Neural progenitor cell (in vitro differentiated cells): ENCODE measurements at regions not wholly inside any gene's neighbourhood (a gene's known extent, or its start where the extent isn't known, plus 50 kb on each side); places are given as distances from the start of the nearest gene placed in this dataset.

Source experiments
- DNase-seq: peaks from one replicate; pipeline ENCODE4 v3.0.0-alpha.2; 2016; ENCODE audit warnings: low spot score
- H2AFZ ChIP-seq: fragments of 200-600 bp; sonication (generic); replicated peaks from 2 replicates; pipeline ENCODE4 v1.6.1; 2016; ENCODE audit warnings: antibody characterized with exemption
- H3F3A ChIP-seq: fragments of 200-600 bp; sonication (generic); 2 replicates; pipeline ENCODE4 v1.6.1; 2016; ENCODE audit warnings: antibody characterized with exemption, low read depth
- H3K27ac ChIP-seq: fragments of 200-600 bp; sonication (generic); 2 replicates; pipeline ENCODE4 v1.5.1; 2016; ENCODE audit warnings: mild to moderate bottlenecking
- H3K27me3 ChIP-seq: fragments of 200-600 bp; sonication (generic); 2 replicates; pipeline ENCODE4 v1.6.1; 2016; ENCODE audit warnings: mild to moderate bottlenecking, moderate library complexity
- H3K36me3 ChIP-seq: fragments of 200-600 bp; sonication (generic); 2 replicates; pipeline ENCODE4 v1.5.1; 2016
- H3K4me1 ChIP-seq: fragments of 200-600 bp; sonication (generic); 2 replicates; pipeline ENCODE4 v1.6.1; 2016; ENCODE audit warnings: mixed run types
- H3K4me2 ChIP-seq: fragments of 200-600 bp; sonication (generic); 2 replicates; pipeline ENCODE4 v1.6.1; 2016
- H3K4me3 ChIP-seq: fragments of 200-600 bp; sonication (generic); 2 replicates; pipeline ENCODE4 v1.5.1; 2016
- H3K79me2 ChIP-seq: fragments of 200-600 bp; sonication (generic); 2 replicates; pipeline ENCODE4 v1.6.1; 2016; ENCODE audit warnings: low read depth
- H3K9ac ChIP-seq: fragments of 200-600 bp; sonication (generic); 2 replicates; pipeline ENCODE4 v1.6.1; 2016
- H3K9me3 ChIP-seq: fragments of 200-600 bp; sonication (generic); 2 replicates; pipeline ENCODE4 v1.5.1; 2016; ENCODE audit warnings: low read depth
- H4K20me1 ChIP-seq: fragments of 200-600 bp; sonication (generic); 2 replicates; pipeline ENCODE4 v1.6.1; 2016; ENCODE audit warnings: low read depth
- H3K27ac Mint-ChIP-seq: 3 replicates; pipeline ENCODE4 v1.8.0; 2021; ENCODE audit warnings: mixed read lengths
- H3K27me3 Mint-ChIP-seq: 2 replicates; pipeline ENCODE4 v1.8.0; 2022; ENCODE audit warnings: low read depth, mild to moderate bottlenecking, inconsistent platforms, moderate library complexity, mixed read lengths; ENCODE audit not compliant: insufficient read depth
- H3K36me3 Mint-ChIP-seq: 3 replicates; pipeline ENCODE4 v1.8.0; 2021; ENCODE audit warnings: mixed read lengths
- H3K4me1 Mint-ChIP-seq: 3 replicates; pipeline ENCODE4 v1.8.0; 2021; ENCODE audit warnings: mixed read lengths
- H3K4me3 Mint-ChIP-seq: 3 replicates; pipeline ENCODE4 v1.8.0; 2021; ENCODE audit warnings: mild to moderate bottlenecking, moderate library complexity, mixed read lengths
- H3K9me3 Mint-ChIP-seq: 3 replicates; pipeline ENCODE4 v1.8.0; 2020; ENCODE audit warnings: mixed read lengths
- CTCF ChIP-seq: fragments of 200-600 bp; sonication (generic); IDR thresholded peaks from 2 replicates; pipeline ENCODE4 v1.5.1; 2017; ENCODE audit warnings: antibody characterized with exemption, mild to moderate bottlenecking
- EZH2 ChIP-seq: fragments of 200-600 bp; sonication (generic); IDR thresholded peaks from 2 replicates; pipeline ENCODE4 v1.6.1; 2017; ENCODE audit warnings: antibody characterized with exemption, mild to moderate bottlenecking, moderate library complexity
- EZH2phosphoT487 ChIP-seq: fragments of 200-600 bp; sonication (generic); IDR thresholded peaks from 2 replicates; pipeline ENCODE4 v1.6.1; 2017; ENCODE audit warnings: antibody characterized with exemption

DNA sequence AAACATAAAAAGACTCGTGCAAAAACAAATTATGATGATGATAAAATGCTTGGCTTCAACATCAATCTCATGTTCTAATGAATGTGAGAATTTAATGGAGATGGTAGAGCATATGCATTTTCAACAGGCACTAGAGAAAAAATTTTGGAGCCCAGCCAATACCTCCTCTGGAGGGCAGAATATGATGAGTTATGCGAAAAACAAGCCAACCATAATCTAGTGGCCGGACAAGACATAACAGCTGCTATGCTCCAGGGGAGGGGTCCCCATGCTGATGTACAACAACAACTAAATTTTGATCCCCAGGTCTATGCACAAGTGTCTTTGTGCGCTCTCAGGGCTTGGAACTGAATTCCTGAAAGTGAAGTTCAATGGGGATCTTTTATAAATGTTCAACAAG, 1197.5 kb downstream of the LRFN5 start:
- Mint-ChIP-seq H3K27ac (no peak overlapping the region), H3K27me3 (no peaks in the 10 kb centered on the region), H3K4me3 (no peak overlapping the region), H3K36me3 (no peaks in the 10 kb centered on the region), H3K4me1 (no peaks in the 10 kb centered on the region), H3K9me3 (no peaks in the 10 kb centered on the region)
- Histone ChIP-seq H3K4me3 (no peak overlapping the region), H3K4me1 (no peaks in the 10 kb centered on the region), H3K4me2 (no peak overlapping the region), H3K27ac (no peak overlapping the region), H2AFZ (no peak overlapping the region), H3F3A (no peaks in the 10 kb centered on the region), H3K9ac (no peak overlapping the region), H3K27me3 (no peaks in the 10 kb centered on the region), H3K79me2 (no peaks in the 10 kb centered on the region), H3K36me3 (no peaks in the 10 kb centered on the region), H3K9me3 (no peaks in the 10 kb centered on the region), H4K20me1 (no peaks in the 10 kb centered on the region)
- DNase-seq: no peak
- TF ChIP-seq EZH2phosphoT487 (no peak), EZH2 (no peak), CTCF (no peak)

- H2AFZ ChIP-seq: no peak overlapping the region
- H3K27ac Mint-ChIP-seq: no peak overlapping the region
- H3K9me3 Mint-ChIP-seq: peaks cover 2% of the 10 kb centered on the region
- H3F3A ChIP-seq: no peaks in the 10 kb centered on the region
- no peaks in the 10 kb centered on the region for H3K27me3 Mint-ChIP-seq
- H3K4me3 Mint-ChIP-seq: no peak overlapping the region
- H3K9ac ChIP-seq: no peak overlapping the region
- H4K20me1 ChIP-seq: no peaks in the 10 kb centered on the region
- H3K27ac ChIP-seq: no peak overlapping the region
- DNase-seq: no peak
- H3K79me2 ChIP-seq: no peaks in the 10 kb centered on the region
- H3K27me3 ChIP-seq: no peaks in the 10 kb centered on the region
- no peaks in the 10 kb centered on the region for H3K36me3 Mint-ChIP-seq
- H3K4me1 Mint-ChIP-seq: no peaks in the 10 kb centered on the region
- H3K4me3 ChIP-seq: no peak overlapping the region
- no peak overlapping the region for H3K4me2 ChIP-seq
- no peaks in the 10 kb centered on the region for H3K36me3 ChIP-seq
- no peaks in the 10 kb centered on the region for H3K4me1 ChIP-seq
- H3K9me3 ChIP-seq: no peaks in the 10 kb centered on the region
- TF ChIP-seq CTCF (no peak), EZH2 (no peak)
Measured at GRCh38 chr14:42802346-42802745, 1195.7 kb downstream of the LRFN5 start.

- DNase-seq: no peak
- H3K4me2 ChIP-seq: no peak overlapping the region
- no peak overlapping the region for H3K9ac ChIP-seq
- no peaks in the 10 kb centered on the region for H3K36me3 ChIP-seq
- Mint-ChIP-seq H3K9me3 (no peaks in the 10 kb centered on the region), H3K4me3 (no peak overlapping the region), H3K27me3 (no peaks in the 10 kb centered on the region), H3K36me3 (no peaks in the 10 kb centered on the region), H3K4me1 (no peaks in the 10 kb centered on the region), H3K27ac (no peak overlapping the region)
- H4K20me1 ChIP-seq: no peaks in the 10 kb centered on the region
- no peak overlapping the region for H3K27ac ChIP-seq
- no peak for TF ChIP-seq CTCF
- TF ChIP-seq EZH2: no peak
- TF ChIP-seq EZH2phosphoT487: no peak
- no peak overlapping the region for H3K4me3 ChIP-seq
- H3K9me3 ChIP-seq: no peaks in the 10 kb centered on the region
- no peaks in the 10 kb centered on the region for H3F3A ChIP-seq
- no peaks in the 10 kb centered on the region for H3K27me3 ChIP-seq
- H3K4me1 ChIP-seq: no peaks in the 10 kb centered on the region
- no peaks in the 10 kb centered on the region for H3K79me2 ChIP-seq
- no peak overlapping the region for H2AFZ ChIP-seq
Measured at GRCh38 chr14:42792166-42792565, 1185.5 kb downstream of the LRFN5 start.

- peaks cover 9% of the 10 kb centered on the region for H3K9me3 Mint-ChIP-seq
- Histone ChIP-seq H3K27ac (no peak overlapping the region), H3K4me3 (no peak overlapping the region), H3K27me3 (no peaks in the 10 kb centered on the region), H3K36me3 (no peaks in the 10 kb centered on the region), H3F3A (no peaks in the 10 kb centered on the region), H3K9me3 (no peaks in the 10 kb centered on the region), H3K4me2 (no peak overlapping the region), H3K79me2 (no peaks in the 10 kb centered on the region), H2AFZ (no peak overlapping the region), H4K20me1 (no peaks in the 10 kb centered on the region), H3K9ac (no peak overlapping the region), H3K4me1 (no peaks in the 10 kb centered on the region)
- no peak overlapping the region for H3K27ac Mint-ChIP-seq
- H3K27me3 Mint-ChIP-seq: no peaks in the 10 kb centered on the region
- DNase-seq: no peak
- no peaks in the 10 kb centered on the region for H3K4me1 Mint-ChIP-seq
- no peak overlapping the region for H3K4me3 Mint-ChIP-seq
- TF ChIP-seq CTCF (no peak), EZH2phosphoT487 (no peak), EZH2 (no peak)
- no peaks in the 10 kb centered on the region for H3K36me3 Mint-ChIP-seq
Measured at GRCh38 chr14:42782754-42783153, 1176.1 kb downstream of the LRFN5 start.
